Sigmoid colon (tissue), 3 donors: ENCODE measurements at regions not wholly inside any gene's neighbourhood (a gene's known extent, or its start where the extent isn't known, plus 50 kb on each side); places are given as distances from the start of the nearest gene placed in this dataset.

Experiments used
- POLR2A ChIP-seq, 2 donors: fragments of 450-650 bp; IDR thresholded peaks; one replicate each; pipeline ENCODE4 v1.6.1; 2016; ENCODE audit warnings: antibody characterized with exemption in 2 of 2, mild to moderate bottlenecking in 2 of 2, moderate library complexity in 2 of 2
- TF ChIP-seq, protein P1 (sequence below), 4 experiments: fragments of 450-650 bp in 3 of 4; fragments of 200-600 bp in 1 of 4; IDR thresholded peaks; one replicate each; pipeline ENCODE4 v1.5.1; 2016 to 2019; ENCODE audit warnings: antibody characterized with exemption in 4 of 4, mild to moderate bottlenecking in 3 of 4, moderate library complexity in 2 of 4

DNA sequence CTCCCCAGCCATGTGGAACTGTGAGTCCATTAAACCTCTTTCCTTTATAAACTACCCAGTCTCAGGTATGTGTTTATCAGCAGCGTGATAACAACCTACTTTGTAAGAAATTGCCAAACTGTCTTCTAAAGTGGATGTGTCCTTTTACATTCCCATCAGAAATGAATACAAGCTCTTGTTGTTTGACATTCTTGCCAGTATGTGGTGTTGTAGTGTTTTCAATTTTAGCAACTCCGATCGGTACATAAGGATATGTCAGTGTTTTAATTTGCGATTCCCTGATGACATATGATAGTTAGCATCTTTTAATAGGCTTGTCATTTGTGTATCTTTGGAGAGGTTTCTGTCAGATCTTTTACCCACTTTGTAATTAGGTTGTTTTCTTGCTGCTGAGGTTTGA, 1156.3 kb upstream of the CRIM1 start:
- no peak for TF ChIP-seq POLR2A (IDR thresholded peaks at IDR 0.05)
- TF ChIP-seq, protein P1, sequence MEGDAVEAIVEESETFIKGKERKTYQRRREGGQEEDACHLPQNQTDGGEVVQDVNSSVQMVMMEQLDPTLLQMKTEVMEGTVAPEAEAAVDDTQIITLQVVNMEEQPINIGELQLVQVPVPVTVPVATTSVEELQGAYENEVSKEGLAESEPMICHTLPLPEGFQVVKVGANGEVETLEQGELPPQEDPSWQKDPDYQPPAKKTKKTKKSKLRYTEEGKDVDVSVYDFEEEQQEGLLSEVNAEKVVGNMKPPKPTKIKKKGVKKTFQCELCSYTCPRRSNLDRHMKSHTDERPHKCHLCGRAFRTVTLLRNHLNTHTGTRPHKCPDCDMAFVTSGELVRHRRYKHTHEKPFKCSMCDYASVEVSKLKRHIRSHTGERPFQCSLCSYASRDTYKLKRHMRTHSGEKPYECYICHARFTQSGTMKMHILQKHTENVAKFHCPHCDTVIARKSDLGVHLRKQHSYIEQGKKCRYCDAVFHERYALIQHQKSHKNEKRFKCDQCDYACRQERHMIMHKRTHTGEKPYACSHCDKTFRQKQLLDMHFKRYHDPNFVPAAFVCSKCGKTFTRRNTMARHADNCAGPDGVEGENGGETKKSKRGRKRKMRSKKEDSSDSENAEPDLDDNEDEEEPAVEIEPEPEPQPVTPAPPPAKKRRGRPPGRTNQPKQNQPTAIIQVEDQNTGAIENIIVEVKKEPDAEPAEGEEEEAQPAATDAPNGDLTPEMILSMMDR (IDR thresholded peaks at IDR 0.05): no peak
